GM23248 (cell line): ENCODE measurements at regions not wholly inside any gene's neighbourhood (a gene's known extent, or its start where the extent isn't known, plus 50 kb on each side); places are given as distances from the start of the nearest gene placed in this dataset.
A peak's percentile ranks its signal among the peaks of the same experiment; 100 is the strongest.

Experiments used
- DNase-seq: peaks from one replicate; pipeline ENCODE4 v3.0.0-alpha.2; 2015
- H2AFZ ChIP-seq: fragments of 200-600 bp; sonication (generic); 2 replicates; pipeline ENCODE4 v1.6.1; 2016; ENCODE audit warnings: antibody characterized with exemption
- H3F3A ChIP-seq: fragments of 200-600 bp; sonication (generic); 2 replicates; pipeline ENCODE4 v1.6.1; 2016; ENCODE audit warnings: mild to moderate bottlenecking, antibody characterized with exemption, mixed run types; ENCODE audit not compliant: insufficient read depth
- H3K27ac ChIP-seq: fragments of 200-600 bp; sonication (generic); 2 replicates; pipeline ENCODE4 v1.5.1; 2016; ENCODE audit warnings: mild to moderate bottlenecking
- H3K27me3 ChIP-seq: fragments of 200-600 bp; sonication (generic); replicated peaks from 2 replicates; pipeline ENCODE4 v1.6.1; 2016; ENCODE audit warnings: mild to moderate bottlenecking; ENCODE audit not compliant: insufficient read depth
- H3K36me3 ChIP-seq: fragments of 200-600 bp; sonication (generic); 2 replicates; pipeline ENCODE4 v1.6.1; 2016; ENCODE audit warnings: low read depth, mild to moderate bottlenecking
- H3K4me1 ChIP-seq: fragments of 200-600 bp; sonication (generic); 2 replicates; pipeline ENCODE4 v1.6.1; 2016; ENCODE audit warnings: mild to moderate bottlenecking; ENCODE audit not compliant: insufficient read depth
- H3K4me2 ChIP-seq: fragments of 200-600 bp; sonication (generic); one replicate; pipeline ENCODE4 v1.6.1; 2016; ENCODE audit warnings: mild to moderate bottlenecking; ENCODE audit not compliant: unreplicated experiment
- H3K4me3 ChIP-seq: fragments of 200-600 bp; sonication (generic); 2 replicates; pipeline ENCODE4 v1.5.1; 2016; ENCODE audit warnings: mild to moderate bottlenecking
- H3K79me2 ChIP-seq: fragments of 200-600 bp; sonication (generic); 2 replicates; pipeline ENCODE4 v1.6.1; 2016; ENCODE audit warnings: mild to moderate bottlenecking; ENCODE audit not compliant: insufficient read depth
- H3K9ac ChIP-seq: fragments of 200-600 bp; sonication (generic); 2 replicates; pipeline ENCODE4 v1.6.1; 2016; ENCODE audit warnings: mild to moderate bottlenecking
- H3K9me2 ChIP-seq: fragments of 200-600 bp; sonication (generic); 2 replicates; pipeline ENCODE4 v1.6.1; 2016; ENCODE audit warnings: mixed run types, mild to moderate bottlenecking, moderate library complexity; ENCODE audit not compliant: insufficient read depth
- H3K9me3 ChIP-seq: fragments of 200-600 bp; sonication (generic); one replicate; pipeline ENCODE4 v1.6.1; 2017; ENCODE audit warnings: low read depth
- H4K20me1 ChIP-seq: fragments of 200-600 bp; sonication (generic); 2 replicates; pipeline ENCODE4 v1.6.0; 2016; ENCODE audit not compliant: insufficient read depth
- EZH2 ChIP-seq: fragments of 200-600 bp; sonication (generic); IDR thresholded peaks from 2 replicates; pipeline ENCODE4 v1.6.1; 2018; ENCODE audit warnings: antibody characterized with exemption, mild to moderate bottlenecking; ENCODE audit not compliant: insufficient read depth, poor library complexity, severe bottlenecking
- EZH2phosphoT487 ChIP-seq: fragments of 200-600 bp; sonication (generic); IDR thresholded peaks from 2 replicates; pipeline ENCODE4 v1.6.1; 2018; ENCODE audit warnings: antibody characterized with exemption, moderate library complexity, mild to moderate bottlenecking, low read depth; ENCODE audit not compliant: insufficient read depth
- WGBS, 2 experiments: methylation state at CpG; one replicate each; pipeline ENCODE4 v1.1.6; 2015 to 2017; ENCODE audit warnings: low lambda C conversion rate in 2 of 2, low coverage in 1 of 2; ENCODE audit errors: missing lambda C conversion rate in 2 of 2; 5-methylcytosine and 5-hydroxymethylcytosine counted together
- in situ Hi-C: fragments of 300-500 bp; cut with MboI; formaldehyde crosslinking; loops from 2 replicates; pipeline ENCODE4 v1.15.0; 2020

GRCh38 chr6:43851204-43851865 is 81.3 kb downstream of the VEGFA start:
- WGBS, 2 experiments = 30 to 36% methylated on average over 10 of the region's 10 CpGs
- in situ Hi-C loops = no loop called here
- H3K4me2 ChIP-seq = peak overlapping the region; percentile 38
- DNase-seq = peak; percentile 89
- no peak overlapping the region for H2AFZ ChIP-seq
- no peak for TF ChIP-seq EZH2
- no peak for TF ChIP-seq EZH2phosphoT487
- no peaks in the 10 kb centered on the region for H4K20me1 ChIP-seq
- peaks cover 33% of the 10 kb centered on the region for H3K4me1 ChIP-seq
- peak overlapping the region; percentile 31; the same call in 1 of the 2 replicates for H3K9ac ChIP-seq
- H3K27me3 ChIP-seq = no peaks in the 10 kb centered on the region
- no peaks in the 10 kb centered on the region for H3K79me2 ChIP-seq
- no peaks in the 10 kb centered on the region for H3K9me2 ChIP-seq
- H3K36me3 ChIP-seq = no peaks in the 10 kb centered on the region
- H3F3A ChIP-seq = no peaks in the 10 kb centered on the region
- H3K4me3 ChIP-seq = no peak overlapping the region
- no peaks in the 10 kb centered on the region for H3K9me3 ChIP-seq
- 0 out of 2 replicates have a peak overlapping the region, but pooled peaks have one; percentile 10 for H3K27ac ChIP-seq

- Histone ChIP-seq H3K9ac (peak overlapping the region; percentile 15; the same call in 1 of the 2 replicates), H3K4me2 (peak overlapping the region; percentile 38)
- WGBS, 2 experiments = 68 to 76% methylated on average over 8 of the region's 8 CpGs
Observed at GRCh38 chr6:43850314-43851203, 80.5 kb downstream of the VEGFA start.

GRCh38 chr6:43849844-43850243 is 79.8 kb downstream of the VEGFA start:
- H3K79me2 ChIP-seq = no peaks in the 10 kb centered on the region
- no peaks in the 10 kb centered on the region for H3K9me3 ChIP-seq
- H3K27me3 ChIP-seq = no peaks in the 10 kb centered on the region
- no peaks in the 10 kb centered on the region for H3K36me3 ChIP-seq
- no peaks in the 10 kb centered on the region for H4K20me1 ChIP-seq
- H3K27ac ChIP-seq = no peak overlapping the region
- TF ChIP-seq EZH2 (no peak), EZH2phosphoT487 (no peak)
- no peaks in the 10 kb centered on the region for H3K9me2 ChIP-seq
- in situ Hi-C loops = no loop called here
- H3K4me1 ChIP-seq = peaks cover 33% of the 10 kb centered on the region
- H2AFZ ChIP-seq = no peak overlapping the region
- H3K4me2 ChIP-seq = no peak overlapping the region
- WGBS, 2 experiments = 95% methylated on average over 5 of the region's 5 CpGs
- no peaks in the 10 kb centered on the region for H3F3A ChIP-seq
- no peak overlapping the region for H3K4me3 ChIP-seq
- no peak overlapping the region for H3K9ac ChIP-seq
- DNase-seq = no peak

More at GRCh38 chr6:43850314-43851203, 80.5 kb downstream of the VEGFA start:
- no peaks in the 10 kb centered on the region for H3F3A ChIP-seq
- in situ Hi-C loops = no loop called here
- H3K27ac ChIP-seq = no peak overlapping the region
- H3K79me2 ChIP-seq = no peaks in the 10 kb centered on the region
- TF ChIP-seq EZH2 (no peak), EZH2phosphoT487 (no peak)
- H3K9me3 ChIP-seq = no peaks in the 10 kb centered on the region
- H3K9me2 ChIP-seq = no peaks in the 10 kb centered on the region
- H3K27me3 ChIP-seq = no peaks in the 10 kb centered on the region
- no peaks in the 10 kb centered on the region for H3K36me3 ChIP-seq
- DNase-seq = no peak
- H4K20me1 ChIP-seq = no peaks in the 10 kb centered on the region
- no peak overlapping the region for H2AFZ ChIP-seq
- H3K4me3 ChIP-seq = no peak overlapping the region
- peaks cover 33% of the 10 kb centered on the region for H3K4me1 ChIP-seq

- Histone ChIP-seq H3K27me3 (no peaks in the 10 kb centered on the region), H3K4me1 (peaks cover 33% of the 10 kb centered on the region), H3K27ac (no peak overlapping the region), H4K20me1 (no peaks in the 10 kb centered on the region), H3K9ac (no peak overlapping the region), H2AFZ (no peak overlapping the region), H3K9me3 (no peaks in the 10 kb centered on the region), H3K4me2 (no peak overlapping the region), H3F3A (no peaks in the 10 kb centered on the region), H3K36me3 (no peaks in the 10 kb centered on the region), H3K4me3 (no peak overlapping the region), H3K9me2 (no peaks in the 10 kb centered on the region), H3K79me2 (no peaks in the 10 kb centered on the region)
- DNase-seq = no peak
- in situ Hi-C loops = no loop called here
- WGBS, 2 experiments = 91 to 96% methylated on average over 7 of the region's 7 CpGs
- TF ChIP-seq EZH2 = no peak
- no peak for TF ChIP-seq EZH2phosphoT487
Observed at GRCh38 chr6:43848671-43849391, 78.8 kb downstream of the VEGFA start.
